Activated naive CD8-positive, alpha-beta T cell (primary cell): ENCODE measurements at regions not wholly inside any gene's neighbourhood (a gene's known extent, or its start where the extent isn't known, plus 50 kb on each side); places are given as distances from the start of the nearest gene placed in this dataset.
"Not testable (repeated sequence)": the region's sequence is repeated elsewhere in the genome, so short reads cannot be mapped to it uniquely, and the experiment has no call there.

ENCODE experiments used
- H3K27ac Mint-ChIP-seq: one replicate; pipeline ENCODE4 v1.8.0; 2021; ENCODE audit warnings: mixed read lengths
- H3K27me3 Mint-ChIP-seq: one replicate; pipeline ENCODE4 v1.8.0; 2021; ENCODE audit warnings: mixed read lengths
- H3K36me3 Mint-ChIP-seq: one replicate; pipeline ENCODE4 v1.8.0; 2021; ENCODE audit warnings: mixed read lengths
- H3K4me1 Mint-ChIP-seq: one replicate; pipeline ENCODE4 v1.8.0; 2021; ENCODE audit warnings: low read depth, mixed read lengths
- H3K4me3 Mint-ChIP-seq: one replicate; pipeline ENCODE4 v1.8.0; 2021; ENCODE audit warnings: mild to moderate bottlenecking, mixed read lengths
- H3K9me3 Mint-ChIP-seq: one replicate; pipeline ENCODE4 v1.8.0; 2021; ENCODE audit warnings: low read depth, mixed read lengths

GRCh38 chr12:92070054-92070863 is 75.4 kb downstream of the BTG1 start:
- H3K4me1 Mint-ChIP-seq = peaks cover 34% of the 10 kb centered on the region
- no peaks in the 10 kb centered on the region for H3K27me3 Mint-ChIP-seq
- H3K4me3 Mint-ChIP-seq = no peak overlapping the region
- H3K27ac Mint-ChIP-seq = no peak overlapping the region
- H3K36me3 Mint-ChIP-seq = peaks cover 17% of the 10 kb centered on the region
- peaks cover 3% of the 10 kb centered on the region for H3K9me3 Mint-ChIP-seq

GRCh38 chr12:92068459-92068858 is 77.2 kb downstream of the BTG1 start:
- peaks cover 3% of the 10 kb centered on the region for H3K9me3 Mint-ChIP-seq
- H3K4me1 Mint-ChIP-seq = peaks cover 42% of the 10 kb centered on the region
- H3K27ac Mint-ChIP-seq = no peak overlapping the region
- H3K36me3 Mint-ChIP-seq = peaks cover 15% of the 10 kb centered on the region
- no peak overlapping the region for H3K4me3 Mint-ChIP-seq
- H3K27me3 Mint-ChIP-seq = no peaks in the 10 kb centered on the region

GRCh38 chr12:92065639-92066038 is 80.0 kb downstream of the BTG1 start:
- H3K4me3 Mint-ChIP-seq = peak overlapping the region; percentile 56
- peaks cover 54% of the 10 kb centered on the region for H3K4me1 Mint-ChIP-seq
- H3K9me3 Mint-ChIP-seq = peaks cover 3% of the 10 kb centered on the region
- no peaks in the 10 kb centered on the region for H3K27me3 Mint-ChIP-seq
- H3K36me3 Mint-ChIP-seq = peaks cover 12% of the 10 kb centered on the region
- H3K27ac Mint-ChIP-seq = peak overlapping the region; percentile 93

- peaks cover 58% of the 10 kb centered on the region for H3K4me1 Mint-ChIP-seq
- peaks cover 3% of the 10 kb centered on the region for H3K9me3 Mint-ChIP-seq
- peak overlapping the region; percentile 56 for H3K4me3 Mint-ChIP-seq
- H3K36me3 Mint-ChIP-seq = peaks cover 12% of the 10 kb centered on the region
- peak overlapping the region; percentile 93 for H3K27ac Mint-ChIP-seq
- no peaks in the 10 kb centered on the region for H3K27me3 Mint-ChIP-seq
These were observed 80.6 kb downstream of the BTG1 start for GRCh38 chr12:92065018-92065499.

- Mint-ChIP-seq H3K27ac (peak overlapping the region; percentile 80), H3K36me3 (peaks cover 11% of the 10 kb centered on the region), H3K4me3 (no peak overlapping the region), H3K27me3 (no peaks in the 10 kb centered on the region), H3K4me1 (peaks cover 62% of the 10 kb centered on the region), H3K9me3 (no peaks in the 10 kb centered on the region)
These were observed 81.2 kb downstream of the BTG1 start for GRCh38 chr12:92064422-92064821.

- peaks cover 70% of the 10 kb centered on the region for H3K4me1 Mint-ChIP-seq
- no peaks in the 10 kb centered on the region for H3K27me3 Mint-ChIP-seq
- H3K9me3 Mint-ChIP-seq = no peaks in the 10 kb centered on the region
- no peak overlapping the region for H3K4me3 Mint-ChIP-seq
- peak overlapping the region; percentile 80 for H3K27ac Mint-ChIP-seq
- peaks cover 12% of the 10 kb centered on the region for H3K36me3 Mint-ChIP-seq
These were observed 82.0 kb downstream of the BTG1 start for GRCh38 chr12:92063641-92064040.

- H3K4me3 Mint-ChIP-seq = no peak overlapping the region
- peak overlapping the region; percentile 61 for H3K27ac Mint-ChIP-seq
- H3K4me1 Mint-ChIP-seq = peaks cover 78% of the 10 kb centered on the region
- H3K36me3 Mint-ChIP-seq = peaks cover 12% of the 10 kb centered on the region
- H3K27me3 Mint-ChIP-seq = no peaks in the 10 kb centered on the region
- no peaks in the 10 kb centered on the region for H3K9me3 Mint-ChIP-seq
These were observed 82.8 kb downstream of the BTG1 start for GRCh38 chr12:92062539-92063493.

GRCh38 chr12:92061061-92061460 is 84.6 kb downstream of the BTG1 start:
- Mint-ChIP-seq H3K4me3 (no peak overlapping the region), H3K27me3 (no peaks in the 10 kb centered on the region), H3K4me1 (peaks cover 90% of the 10 kb centered on the region), H3K36me3 (peaks cover 12% of the 10 kb centered on the region), H3K27ac (no peak overlapping the region), H3K9me3 (no peaks in the 10 kb centered on the region)

- Mint-ChIP-seq H3K9me3 (no peaks in the 10 kb centered on the region), H3K27me3 (no peaks in the 10 kb centered on the region), H3K4me1 (peaks cover 89% of the 10 kb centered on the region), H3K4me3 (no peak overlapping the region), H3K27ac (no peak overlapping the region), H3K36me3 (peaks cover 15% of the 10 kb centered on the region)
These were observed 85.7 kb downstream of the BTG1 start for GRCh38 chr12:92059960-92060359.

GRCh38 chr12:92058664-92059063 is 87.0 kb downstream of the BTG1 start:
- Mint-ChIP-seq H3K36me3 (peaks cover 13% of the 10 kb centered on the region), H3K4me1 (peaks cover 83% of the 10 kb centered on the region), H3K4me3 (peak overlapping the region; percentile 3), H3K9me3 (no peaks in the 10 kb centered on the region), H3K27me3 (no peaks in the 10 kb centered on the region), H3K27ac (peak overlapping the region; percentile 95)

GRCh38 chr12:92056756-92057155 is 88.9 kb downstream of the BTG1 start:
- Mint-ChIP-seq H3K36me3 (peaks cover 15% of the 10 kb centered on the region), H3K27ac (peak overlapping the region; percentile 95), H3K4me1 (peaks cover 82% of the 10 kb centered on the region)
- not testable (repeated sequence) for H3K4me3 Mint-ChIP-seq, H3K9me3 Mint-ChIP-seq, H3K27me3 Mint-ChIP-seq

- H3K4me3 Mint-ChIP-seq = peak overlapping the region; percentile 82
- peaks cover 13% of the 10 kb centered on the region for H3K36me3 Mint-ChIP-seq
- peaks cover 84% of the 10 kb centered on the region for H3K4me1 Mint-ChIP-seq
- H3K27me3 Mint-ChIP-seq = no peaks in the 10 kb centered on the region
- no peaks in the 10 kb centered on the region for H3K9me3 Mint-ChIP-seq
- H3K27ac Mint-ChIP-seq = peak overlapping the region; percentile 95
These were observed 89.4 kb downstream of the BTG1 start for GRCh38 chr12:92056290-92056689.

GRCh38 chr12:92055877-92056276 is 89.8 kb downstream of the BTG1 start:
- Mint-ChIP-seq H3K27ac (peak overlapping the region; percentile 95), H3K9me3 (no peaks in the 10 kb centered on the region), H3K27me3 (no peaks in the 10 kb centered on the region), H3K36me3 (peaks cover 14% of the 10 kb centered on the region), H3K4me1 (peaks cover 85% of the 10 kb centered on the region), H3K4me3 (peak overlapping the region; percentile 82)

- Mint-ChIP-seq H3K27me3 (no peaks in the 10 kb centered on the region), H3K9me3 (peaks cover 9% of the 10 kb centered on the region), H3K4me1 (peaks cover 84% of the 10 kb centered on the region), H3K27ac (peak overlapping the region; percentile 77), H3K4me3 (peak overlapping the region; percentile 6), H3K36me3 (peaks cover 26% of the 10 kb centered on the region)
These were observed 94.2 kb downstream of the BTG1 start for GRCh38 chr12:92051441-92051840.

- peaks cover 83% of the 10 kb centered on the region for H3K4me1 Mint-ChIP-seq
- peaks cover 25% of the 10 kb centered on the region for H3K36me3 Mint-ChIP-seq
- peak overlapping the region; percentile 4 for H3K27ac Mint-ChIP-seq
- no peaks in the 10 kb centered on the region for H3K27me3 Mint-ChIP-seq
- H3K9me3 Mint-ChIP-seq = peaks cover 9% of the 10 kb centered on the region
- H3K4me3 Mint-ChIP-seq = no peak overlapping the region
These were observed 96.2 kb downstream of the BTG1 start for GRCh38 chr12:92049403-92049802.
